ENCODE measurements at regions not wholly inside any gene's neighbourhood (a gene's known extent, or its start where the extent isn't known, plus 50 kb on each side); places are given as distances from the start of the nearest gene placed in this dataset.

DNA sequence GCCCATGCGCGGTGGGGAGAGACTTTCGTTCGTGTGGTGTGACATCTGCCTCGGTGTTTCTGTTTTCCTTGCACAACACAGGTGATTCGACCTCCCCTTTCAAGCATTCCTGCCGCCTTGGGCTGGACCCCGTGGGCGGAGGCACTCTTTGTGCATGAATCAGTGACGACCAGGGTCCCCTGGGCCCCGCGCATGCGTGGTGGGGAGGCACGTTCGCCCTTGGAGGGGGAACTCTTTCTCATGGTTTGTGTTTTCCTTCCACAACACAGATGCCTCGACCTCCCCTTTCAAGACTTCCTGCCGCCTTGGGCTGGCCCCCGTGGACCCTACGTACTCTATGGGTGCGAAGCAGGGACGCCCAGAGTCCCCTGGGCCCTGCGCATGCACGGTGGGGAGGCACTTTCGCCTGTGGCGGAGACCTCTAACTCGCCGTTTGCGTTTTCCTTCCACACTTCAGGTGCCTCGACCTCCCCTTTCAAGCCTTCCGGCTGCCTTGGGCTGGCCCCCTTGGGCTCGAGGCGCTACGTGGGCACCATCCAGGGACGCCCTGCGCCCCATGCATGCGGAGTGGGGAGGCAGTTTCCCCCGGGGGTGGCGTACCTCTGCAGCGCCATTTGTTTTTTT lies 340.9 kb downstream of the ALG10 start (continued):
- TF ChIP-seq, protein P1, sequence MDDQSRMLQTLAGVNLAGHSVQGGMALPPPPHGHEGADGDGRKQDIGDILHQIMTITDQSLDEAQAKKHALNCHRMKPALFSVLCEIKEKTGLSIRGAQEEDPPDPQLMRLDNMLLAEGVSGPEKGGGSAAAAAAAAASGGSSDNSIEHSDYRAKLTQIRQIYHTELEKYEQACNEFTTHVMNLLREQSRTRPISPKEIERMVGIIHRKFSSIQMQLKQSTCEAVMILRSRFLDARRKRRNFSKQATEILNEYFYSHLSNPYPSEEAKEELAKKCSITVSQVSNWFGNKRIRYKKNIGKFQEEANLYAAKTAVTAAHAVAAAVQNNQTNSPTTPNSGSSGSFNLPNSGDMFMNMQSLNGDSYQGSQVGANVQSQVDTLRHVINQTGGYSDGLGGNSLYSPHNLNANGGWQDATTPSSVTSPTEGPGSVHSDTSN (IDR thresholded peaks at IDR 0.05) = no peak
- no peak for TF ChIP-seq TAF1 (IDR thresholded peaks at IDR 0.05; ENCODE audit: borderline replicate concordance, low read depth, low read length)

DNA sequence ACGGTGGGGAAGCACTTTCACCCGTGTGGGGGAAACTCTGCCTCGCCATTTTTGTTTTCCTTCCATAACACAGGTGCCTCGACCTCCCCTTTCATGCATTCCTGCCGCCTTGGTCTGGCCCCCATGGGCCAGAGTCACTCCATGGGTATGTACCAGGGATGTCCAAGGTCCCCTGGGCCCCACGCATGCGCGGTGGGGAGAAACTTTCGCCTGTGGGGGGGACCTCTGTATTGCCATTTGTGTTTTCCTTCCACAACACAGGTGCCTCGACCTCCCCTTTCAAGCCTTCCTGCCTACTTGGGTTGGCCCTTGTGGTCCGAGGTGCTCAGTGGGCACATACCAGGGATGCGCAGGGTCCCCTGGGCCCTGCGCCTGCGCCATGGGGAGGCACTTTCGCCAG lies 345.8 kb downstream of the ALG10 start:
- Histone ChIP-seq H3K27me3 (ENCODE audit: insufficient read depth) (peaks cover 80% of the 10 kb centered on the region), H3K9ac (no peak overlapping the region), H3K9me2 (no peaks in the 10 kb centered on the region), H3K4me3 (ENCODE audit: low read depth in 2 of 2, low read length in 1 of 2) (no peak overlapping the region), H4K20me1 (ENCODE audit: insufficient read depth) (no peaks in the 10 kb centered on the region), H3K4me2 (no peak overlapping the region), H2AFZ (ENCODE audit: low read depth) (no peak overlapping the region), H3K27ac (ENCODE audit: low read depth in 2 of 2, low read length in 1 of 2) (no peak overlapping the region), H3K79me2 (ENCODE audit: insufficient read depth) (no peaks in the 10 kb centered on the region), H3K9me3 (no peaks in the 10 kb centered on the region), H3F3A (replicated peaks; ENCODE audit: insufficient read depth) (no peaks in the 10 kb centered on the region), H3K36me3 (replicated peaks in 1 of 2; ENCODE audit: control insufficient read depth in 1 of 2, insufficient read depth in 2 of 2, low read length in 1 of 2) (no peaks in the 10 kb centered on the region), H3K4me1 (ENCODE audit: control insufficient read depth in 1 of 2, insufficient read depth in 2 of 2, low read depth in 1 of 2, low read length in 1 of 2) (no peaks in the 10 kb centered on the region)
- ChIA-PET POLR2A (no interaction called here), CTCF (no interaction called here)
- DNase-seq = no peak
- TF ChIP-seq RCOR1 (IDR thresholded peaks at IDR 0.05; ENCODE audit: low read length) = no peak
- no peak for TF ChIP-seq GATA2 (CRISPR knock-in tag; IDR thresholded peaks at IDR 0.05)
- TF ChIP-seq TEAD4 (IDR thresholded peaks at IDR 0.05; ENCODE audit: borderline replicate concordance, insufficient read depth) = no peak
- no peak for TF ChIP-seq RAD21 (IDR thresholded peaks at IDR 0.05; ENCODE audit: low read length)
- 5% methylated on average over 14 of the region's 15 CpGs for WGBS (ENCODE audit: low lambda C conversion rate)

DNA sequence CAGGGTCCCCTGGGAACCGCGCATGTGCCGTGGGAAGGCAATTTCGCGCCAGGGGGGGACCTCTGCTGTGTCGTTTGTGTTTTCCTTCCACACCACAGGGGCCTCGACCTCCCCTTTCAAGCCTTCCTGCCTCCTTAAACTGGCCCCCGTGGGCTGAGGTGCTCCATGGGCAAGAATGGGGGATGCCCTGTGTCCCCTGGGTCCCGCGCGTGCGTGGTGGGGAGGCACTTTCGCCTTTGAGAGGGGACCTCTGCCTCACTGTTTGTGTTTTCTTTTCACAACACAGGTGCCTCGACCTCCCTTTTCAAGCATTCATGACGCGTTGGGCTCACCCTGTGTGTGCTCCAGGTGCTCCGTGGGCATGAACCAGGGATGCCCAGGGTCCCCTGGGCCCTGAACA lies 348.8 kb downstream of the ALG10 start:
- Histone ChIP-seq H3K27me3 (ENCODE audit: insufficient read depth) (peaks cover 94% of the 10 kb centered on the region), H3K4me3 (ENCODE audit: low read depth in 2 of 2, low read length in 1 of 2) (no peak overlapping the region), H3K4me2 (no peak overlapping the region), H3K9me3 (no peaks in the 10 kb centered on the region), H3K79me2 (ENCODE audit: insufficient read depth) (no peaks in the 10 kb centered on the region), H3K36me3 (replicated peaks in 1 of 2; ENCODE audit: control insufficient read depth in 1 of 2, insufficient read depth in 2 of 2, low read length in 1 of 2) (no peaks in the 10 kb centered on the region), H3K9ac (no peak overlapping the region), H3K27ac (ENCODE audit: low read depth in 2 of 2, low read length in 1 of 2) (no peak overlapping the region), H2AFZ (ENCODE audit: low read depth) (no peak overlapping the region), H3K9me2 (no peaks in the 10 kb centered on the region), H3F3A (replicated peaks; ENCODE audit: insufficient read depth) (no peaks in the 10 kb centered on the region), H4K20me1 (ENCODE audit: insufficient read depth) (no peaks in the 10 kb centered on the region), H3K4me1 (ENCODE audit: control insufficient read depth in 1 of 2, insufficient read depth in 2 of 2, low read depth in 1 of 2, low read length in 1 of 2) (no peaks in the 10 kb centered on the region)
- WGBS (ENCODE audit: low lambda C conversion rate) = 0% methylated on average over 16 of the region's 17 CpGs
- ChIA-PET CTCF (no interaction called here), POLR2A (no interaction called here)
- TF ChIP-seq YY1 (IDR thresholded peaks at IDR 0.05; ENCODE audit: low read depth) (no peak), RCOR1 (IDR thresholded peaks at IDR 0.05; ENCODE audit: low read length) (no peak), JUND (IDR thresholded peaks at IDR 0.05) (no peak), SIN3A (IDR thresholded peaks at IDR 0.05; ENCODE audit: borderline replicate concordance, low read depth, low read length) (no peak), POLR2AphosphoS5 (IDR thresholded peaks at IDR 0.05; ENCODE audit: low read depth, low read length) (no peak), TCF12 (IDR thresholded peaks at IDR 0.05) (no peak), CHD2 (IDR thresholded peaks at IDR 0.05; ENCODE audit: low read length, partially characterized antibody) (no peak), SMC3 (IDR thresholded peaks at IDR 0.05; ENCODE audit: low read depth, low read length) (no peak), RFX5 (IDR thresholded peaks at IDR 0.05; ENCODE audit: low read length) (no peak), NFIC (IDR thresholded peaks at IDR 0.05; ENCODE audit: borderline replicate concordance) (no peak), GABPA (IDR thresholded peaks at IDR 0.05; ENCODE audit: low read depth) (no peak), RXRA (IDR thresholded peaks at IDR 0.05; ENCODE audit: borderline replicate concordance, low read depth) (no peak), TAF1 (IDR thresholded peaks at IDR 0.05; ENCODE audit: borderline replicate concordance, low read depth, low read length) (no peak), MEF2A (IDR thresholded peaks at IDR 0.05; ENCODE audit: borderline replicate concordance, low read depth) (no peak)
- TF ChIP-seq, protein P2, sequence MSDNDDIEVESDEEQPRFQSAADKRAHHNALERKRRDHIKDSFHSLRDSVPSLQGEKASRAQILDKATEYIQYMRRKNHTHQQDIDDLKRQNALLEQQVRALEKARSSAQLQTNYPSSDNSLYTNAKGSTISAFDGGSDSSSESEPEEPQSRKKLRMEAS (IDR thresholded peaks at IDR 0.05; ENCODE audit: low read depth) = no peak
- TF ChIP-seq, protein P3, sequence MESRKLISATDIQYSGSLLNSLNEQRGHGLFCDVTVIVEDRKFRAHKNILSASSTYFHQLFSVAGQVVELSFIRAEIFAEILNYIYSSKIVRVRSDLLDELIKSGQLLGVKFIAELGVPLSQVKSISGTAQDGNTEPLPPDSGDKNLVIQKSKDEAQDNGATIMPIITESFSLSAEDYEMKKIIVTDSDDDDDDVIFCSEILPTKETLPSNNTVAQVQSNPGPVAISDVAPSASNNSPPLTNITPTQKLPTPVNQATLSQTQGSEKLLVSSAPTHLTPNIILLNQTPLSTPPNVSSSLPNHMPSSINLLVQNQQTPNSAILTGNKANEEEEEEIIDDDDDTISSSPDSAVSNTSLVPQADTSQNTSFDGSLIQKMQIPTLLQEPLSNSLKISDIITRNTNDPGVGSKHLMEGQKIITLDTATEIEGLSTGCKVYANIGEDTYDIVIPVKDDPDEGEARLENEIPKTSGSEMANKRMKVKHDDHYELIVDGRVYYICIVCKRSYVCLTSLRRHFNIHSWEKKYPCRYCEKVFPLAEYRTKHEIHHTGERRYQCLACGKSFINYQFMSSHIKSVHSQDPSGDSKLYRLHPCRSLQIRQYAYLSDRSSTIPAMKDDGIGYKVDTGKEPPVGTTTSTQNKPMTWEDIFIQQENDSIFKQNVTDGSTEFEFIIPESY (IDR thresholded peaks at IDR 0.05; ENCODE audit: borderline replicate concordance, low read depth) = no peak
- TF ChIP-seq, protein P4, sequence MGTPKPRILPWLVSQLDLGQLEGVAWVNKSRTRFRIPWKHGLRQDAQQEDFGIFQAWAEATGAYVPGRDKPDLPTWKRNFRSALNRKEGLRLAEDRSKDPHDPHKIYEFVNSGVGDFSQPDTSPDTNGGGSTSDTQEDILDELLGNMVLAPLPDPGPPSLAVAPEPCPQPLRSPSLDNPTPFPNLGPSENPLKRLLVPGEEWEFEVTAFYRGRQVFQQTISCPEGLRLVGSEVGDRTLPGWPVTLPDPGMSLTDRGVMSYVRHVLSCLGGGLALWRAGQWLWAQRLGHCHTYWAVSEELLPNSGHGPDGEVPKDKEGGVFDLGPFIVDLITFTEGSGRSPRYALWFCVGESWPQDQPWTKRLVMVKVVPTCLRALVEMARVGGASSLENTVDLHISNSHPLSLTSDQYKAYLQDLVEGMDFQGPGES (IDR thresholded peaks at IDR 0.05; ENCODE audit: low read depth, low read length) = no peak
- TF ChIP-seq, protein P5, sequence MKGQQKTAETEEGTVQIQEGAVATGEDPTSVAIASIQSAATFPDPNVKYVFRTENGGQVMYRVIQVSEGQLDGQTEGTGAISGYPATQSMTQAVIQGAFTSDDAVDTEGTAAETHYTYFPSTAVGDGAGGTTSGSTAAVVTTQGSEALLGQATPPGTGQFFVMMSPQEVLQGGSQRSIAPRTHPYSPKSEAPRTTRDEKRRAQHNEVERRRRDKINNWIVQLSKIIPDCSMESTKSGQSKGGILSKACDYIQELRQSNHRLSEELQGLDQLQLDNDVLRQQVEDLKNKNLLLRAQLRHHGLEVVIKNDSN (IDR thresholded peaks at IDR 0.05; ENCODE audit: borderline replicate concordance, low read depth) = no peak
- DNase-seq = no peak
